Peyer's patch (tissue), 4 donors: ENCODE measurements at regions not wholly inside any gene's neighbourhood (a gene's known extent, or its start where the extent isn't known, plus 50 kb on each side); places are given as distances from the start of the nearest gene placed in this dataset.

ENCODE experiments used
- POLR2A ChIP-seq, 2 donors: fragments of 450-650 bp; IDR thresholded peaks; one replicate each; pipeline ENCODE4 v1.5.1; 2017; ENCODE audit warnings: antibody characterized with exemption in 2 of 2, mild to moderate bottlenecking in 2 of 2, moderate library complexity in 2 of 2
- TF ChIP-seq, protein P1 (sequence below), 6 experiments: fragments of 450-650 bp in 4 of 6; fragments of 200-600 bp in 2 of 6; sonication (generic) in 1 of 6; IDR thresholded peaks; one replicate each; pipeline ENCODE4 v1.5.1; 2017 to 2019; ENCODE audit warnings: antibody characterized with exemption in 6 of 6, mild to moderate bottlenecking in 3 of 6, moderate library complexity in 1 of 6

DNA sequence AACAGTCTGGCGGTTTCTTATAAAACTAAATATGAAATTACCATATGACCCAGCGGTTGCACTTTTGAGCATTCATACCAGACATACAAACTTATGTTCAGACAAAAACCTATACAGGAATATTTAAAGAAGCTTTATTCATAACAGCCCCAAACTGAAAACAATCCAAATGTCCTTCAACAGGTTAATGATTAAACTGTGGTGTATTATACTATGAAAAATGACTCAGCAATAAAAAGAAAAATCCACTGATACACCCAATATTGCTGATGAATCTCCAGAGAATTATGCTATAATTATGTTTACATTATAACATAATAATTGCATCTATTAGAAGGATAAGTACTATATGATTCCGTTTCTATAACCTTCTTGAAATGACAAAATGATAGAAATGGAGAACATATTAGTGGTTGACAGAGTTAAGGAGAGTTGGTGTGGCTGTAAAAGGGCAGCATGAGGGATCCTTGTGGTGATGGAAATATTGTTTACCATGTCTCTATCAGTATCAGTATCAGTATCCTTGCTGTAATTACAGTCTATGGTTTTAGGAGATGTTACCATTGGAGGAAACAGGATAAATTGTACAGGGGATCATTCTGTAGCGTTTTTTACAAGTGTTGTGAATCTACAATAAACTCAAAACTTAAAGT, 127.1 kb downstream of the DSC3 start:
- TF ChIP-seq, protein P1, sequence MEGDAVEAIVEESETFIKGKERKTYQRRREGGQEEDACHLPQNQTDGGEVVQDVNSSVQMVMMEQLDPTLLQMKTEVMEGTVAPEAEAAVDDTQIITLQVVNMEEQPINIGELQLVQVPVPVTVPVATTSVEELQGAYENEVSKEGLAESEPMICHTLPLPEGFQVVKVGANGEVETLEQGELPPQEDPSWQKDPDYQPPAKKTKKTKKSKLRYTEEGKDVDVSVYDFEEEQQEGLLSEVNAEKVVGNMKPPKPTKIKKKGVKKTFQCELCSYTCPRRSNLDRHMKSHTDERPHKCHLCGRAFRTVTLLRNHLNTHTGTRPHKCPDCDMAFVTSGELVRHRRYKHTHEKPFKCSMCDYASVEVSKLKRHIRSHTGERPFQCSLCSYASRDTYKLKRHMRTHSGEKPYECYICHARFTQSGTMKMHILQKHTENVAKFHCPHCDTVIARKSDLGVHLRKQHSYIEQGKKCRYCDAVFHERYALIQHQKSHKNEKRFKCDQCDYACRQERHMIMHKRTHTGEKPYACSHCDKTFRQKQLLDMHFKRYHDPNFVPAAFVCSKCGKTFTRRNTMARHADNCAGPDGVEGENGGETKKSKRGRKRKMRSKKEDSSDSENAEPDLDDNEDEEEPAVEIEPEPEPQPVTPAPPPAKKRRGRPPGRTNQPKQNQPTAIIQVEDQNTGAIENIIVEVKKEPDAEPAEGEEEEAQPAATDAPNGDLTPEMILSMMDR (IDR thresholded peaks at IDR 0.05), result no peak
- TF ChIP-seq POLR2A (IDR thresholded peaks at IDR 0.05), result no peak
